ENCODE measurements at regions not wholly inside any gene's neighbourhood (a gene's known extent, or its start where the extent isn't known, plus 50 kb on each side); places are given as distances from the start of the nearest gene placed in this dataset.

DNA sequence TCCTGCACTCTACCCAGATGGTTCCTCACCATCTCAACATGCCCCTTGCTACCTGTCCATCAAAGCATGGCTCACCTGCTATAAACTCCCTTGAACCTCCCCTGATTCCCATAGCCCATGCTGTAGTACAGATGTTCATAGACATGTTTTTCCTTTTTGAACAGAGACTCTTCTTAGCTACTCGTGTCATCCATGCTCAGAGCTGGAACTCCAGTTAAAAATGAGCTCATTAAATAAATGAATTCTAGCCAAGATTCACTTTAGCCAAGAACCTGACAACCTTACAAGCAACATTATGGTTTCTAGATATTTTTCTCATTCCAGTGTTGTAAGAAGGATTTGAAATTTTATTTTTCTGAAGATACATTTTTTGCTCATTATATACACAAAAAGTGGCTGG lies 65.0 kb downstream of the SCG2 start:
- Histone ChIP-seq H3K4me3 (IDR thresholded peaks at IDR 0.05; ENCODE audit: insufficient read depth, low read depth, low read length) (no peak overlapping the region), H3K4me2 (no peak overlapping the region), H3K79me2 (ENCODE audit: insufficient read depth, low read depth) (no peaks in the 10 kb centered on the region), H3K36me3 (ENCODE audit: insufficient read depth) (no peaks in the 10 kb centered on the region), H3K9ac (no peak overlapping the region), H3K27me3 (ENCODE audit: insufficient read depth, low read depth) (no peaks in the 10 kb centered on the region), H3K4me1 (ENCODE audit: low read depth, poor library complexity, severe bottlenecking) (peaks cover 5% of the 10 kb centered on the region), H2AFZ (ENCODE audit: low read depth) (no peak overlapping the region), H3K27ac (no peak overlapping the region), H4K20me1 (ENCODE audit: insufficient read depth) (no peaks in the 10 kb centered on the region)
- TF ChIP-seq, protein P1, sequence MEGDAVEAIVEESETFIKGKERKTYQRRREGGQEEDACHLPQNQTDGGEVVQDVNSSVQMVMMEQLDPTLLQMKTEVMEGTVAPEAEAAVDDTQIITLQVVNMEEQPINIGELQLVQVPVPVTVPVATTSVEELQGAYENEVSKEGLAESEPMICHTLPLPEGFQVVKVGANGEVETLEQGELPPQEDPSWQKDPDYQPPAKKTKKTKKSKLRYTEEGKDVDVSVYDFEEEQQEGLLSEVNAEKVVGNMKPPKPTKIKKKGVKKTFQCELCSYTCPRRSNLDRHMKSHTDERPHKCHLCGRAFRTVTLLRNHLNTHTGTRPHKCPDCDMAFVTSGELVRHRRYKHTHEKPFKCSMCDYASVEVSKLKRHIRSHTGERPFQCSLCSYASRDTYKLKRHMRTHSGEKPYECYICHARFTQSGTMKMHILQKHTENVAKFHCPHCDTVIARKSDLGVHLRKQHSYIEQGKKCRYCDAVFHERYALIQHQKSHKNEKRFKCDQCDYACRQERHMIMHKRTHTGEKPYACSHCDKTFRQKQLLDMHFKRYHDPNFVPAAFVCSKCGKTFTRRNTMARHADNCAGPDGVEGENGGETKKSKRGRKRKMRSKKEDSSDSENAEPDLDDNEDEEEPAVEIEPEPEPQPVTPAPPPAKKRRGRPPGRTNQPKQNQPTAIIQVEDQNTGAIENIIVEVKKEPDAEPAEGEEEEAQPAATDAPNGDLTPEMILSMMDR (conservative IDR thresholded peaks at IDR 0.05; ENCODE audit: low read depth, low read length), result no peak

DNA sequence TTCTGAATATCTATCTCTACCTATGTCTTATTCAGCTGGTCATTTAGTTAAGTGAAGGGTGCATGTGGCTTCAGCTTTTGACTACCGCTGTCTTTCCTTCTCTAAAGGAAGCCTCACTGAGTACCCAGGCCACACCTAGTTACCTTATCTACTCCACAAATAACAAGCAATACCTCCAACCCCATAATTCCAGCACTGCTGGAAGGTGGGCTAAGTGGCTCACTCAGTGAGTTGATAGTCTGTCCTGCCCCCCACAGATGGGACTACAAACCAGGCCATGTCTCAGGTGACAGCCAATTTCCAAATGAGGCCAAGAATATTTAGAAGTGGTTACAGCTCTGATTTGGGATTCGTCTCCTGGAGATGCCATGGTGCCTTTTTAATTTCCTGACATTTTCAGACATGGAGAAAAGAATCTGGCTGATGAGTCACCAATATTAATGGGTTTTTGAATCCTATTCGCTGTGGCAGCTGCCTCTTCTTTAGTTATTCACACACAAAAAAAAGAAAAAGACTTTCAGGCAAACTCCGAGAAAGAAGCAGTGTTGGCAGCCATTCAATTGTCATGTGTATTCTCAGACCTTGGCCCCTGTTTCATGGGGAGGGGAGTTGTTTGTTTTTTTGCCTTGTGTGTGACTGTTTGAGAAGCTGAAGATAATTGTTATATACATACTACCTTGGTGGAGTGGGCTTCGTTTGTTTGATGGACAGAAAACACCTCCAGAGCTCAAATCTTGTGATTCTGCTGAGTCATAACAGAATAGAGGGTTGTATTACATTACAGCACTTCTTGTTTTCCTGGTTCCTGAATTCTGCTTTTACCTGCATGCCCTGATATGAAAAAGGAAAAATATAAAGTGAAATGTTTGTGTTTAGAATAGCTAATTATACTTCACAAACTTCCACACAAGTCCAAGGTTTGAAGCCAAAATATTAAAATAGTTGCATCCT lies 64.2 kb downstream of the SCG2 start:
- H2AFZ ChIP-seq (ENCODE audit: low read depth), result no peak overlapping the region
- no peak overlapping the region for H3K9ac ChIP-seq
- no peak overlapping the region for H3K4me2 ChIP-seq
- peaks cover 5% of the 10 kb centered on the region for H3K4me1 ChIP-seq (ENCODE audit: low read depth, poor library complexity, severe bottlenecking)
- no peak overlapping the region for H3K4me3 ChIP-seq (IDR thresholded peaks at IDR 0.05; ENCODE audit: insufficient read depth, low read depth, low read length)
- no peaks in the 10 kb centered on the region for H3K36me3 ChIP-seq (ENCODE audit: insufficient read depth)
- no peaks in the 10 kb centered on the region for H3K27me3 ChIP-seq (ENCODE audit: insufficient read depth, low read depth)
- H3K27ac ChIP-seq, result no peak overlapping the region
- TF ChIP-seq, protein P1 (conservative IDR thresholded peaks at IDR 0.05; ENCODE audit: low read depth, low read length), result no peak
- no peaks in the 10 kb centered on the region for H4K20me1 ChIP-seq (ENCODE audit: insufficient read depth)
- H3K79me2 ChIP-seq (ENCODE audit: insufficient read depth, low read depth), result no peaks in the 10 kb centered on the region

DNA sequence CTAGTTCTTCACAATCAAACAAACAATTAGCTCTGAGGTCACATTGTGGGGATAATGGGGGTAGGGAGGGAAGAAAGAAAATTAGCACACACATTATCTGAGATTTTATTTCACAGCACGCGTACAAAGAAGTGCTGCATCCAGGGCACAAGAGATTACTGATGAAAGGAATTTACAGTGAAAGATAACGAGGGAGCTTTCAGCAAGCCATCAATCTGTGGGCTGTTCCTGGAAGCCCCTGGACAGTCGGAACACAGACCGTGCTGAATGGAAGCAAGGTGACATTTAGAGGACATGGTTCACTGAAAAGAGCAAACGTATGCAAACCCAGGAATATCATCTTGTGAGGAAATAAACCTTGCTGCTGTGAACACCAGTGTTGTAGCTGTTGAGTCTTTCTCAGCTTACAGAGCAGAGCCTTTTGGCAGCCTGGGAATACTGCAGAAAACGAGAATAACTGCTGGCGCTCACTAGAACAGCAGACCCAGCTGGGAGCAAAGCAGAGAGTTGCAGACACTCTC lies 63.2 kb downstream of the SCG2 start:
- H3K4me1 ChIP-seq (ENCODE audit: low read depth, poor library complexity, severe bottlenecking), result peaks cover 5% of the 10 kb centered on the region
- no peaks in the 10 kb centered on the region for H3K27me3 ChIP-seq (ENCODE audit: insufficient read depth, low read depth)
- H3K79me2 ChIP-seq (ENCODE audit: insufficient read depth, low read depth), result no peaks in the 10 kb centered on the region
- no peak overlapping the region for H2AFZ ChIP-seq (ENCODE audit: low read depth)
- no peak overlapping the region for H3K27ac ChIP-seq
- TF ChIP-seq, protein P1 (conservative IDR thresholded peaks at IDR 0.05; ENCODE audit: low read depth, low read length), result no peak
- H3K4me2 ChIP-seq, result no peak overlapping the region
- no peak overlapping the region for H3K9ac ChIP-seq
- H3K4me3 ChIP-seq (IDR thresholded peaks at IDR 0.05; ENCODE audit: insufficient read depth, low read depth, low read length), result no peak overlapping the region
- H4K20me1 ChIP-seq (ENCODE audit: insufficient read depth), result no peaks in the 10 kb centered on the region
- H3K36me3 ChIP-seq (ENCODE audit: insufficient read depth), result no peaks in the 10 kb centered on the region

DNA sequence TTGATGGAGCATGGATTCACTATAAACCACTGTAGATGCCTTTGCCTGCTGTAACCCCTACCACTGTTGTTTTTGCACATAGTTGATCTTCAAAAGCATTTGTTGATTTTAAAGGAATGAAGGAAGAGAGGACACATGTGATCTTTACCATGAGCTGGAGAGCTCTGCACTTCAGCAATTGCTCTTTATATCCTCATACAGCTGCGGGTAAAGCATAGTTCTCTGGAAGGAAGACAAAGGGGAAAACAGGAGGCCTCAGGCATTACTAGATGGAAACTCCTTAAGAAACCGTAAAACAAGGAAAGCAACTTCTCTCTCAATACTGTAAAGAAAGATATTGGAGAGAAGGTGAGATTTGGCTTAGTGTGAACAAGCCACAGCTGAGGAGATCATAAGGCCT lies 60.6 kb downstream of the SCG2 start:
- Histone ChIP-seq H3K27ac (no peak overlapping the region), H2AFZ (ENCODE audit: low read depth) (no peak overlapping the region), H3K4me1 (ENCODE audit: low read depth, poor library complexity, severe bottlenecking) (peaks cover 5% of the 10 kb centered on the region), H3K79me2 (ENCODE audit: insufficient read depth, low read depth) (no peaks in the 10 kb centered on the region), H3K27me3 (ENCODE audit: insufficient read depth, low read depth) (no peaks in the 10 kb centered on the region), H3K9ac (no peak overlapping the region), H3K36me3 (ENCODE audit: insufficient read depth) (no peaks in the 10 kb centered on the region), H4K20me1 (ENCODE audit: insufficient read depth) (no peaks in the 10 kb centered on the region), H3K4me2 (no peak overlapping the region), H3K4me3 (IDR thresholded peaks at IDR 0.05; ENCODE audit: insufficient read depth, low read depth, low read length) (no peak overlapping the region)
- TF ChIP-seq, protein P1 (conservative IDR thresholded peaks at IDR 0.05; ENCODE audit: low read depth, low read length), result no peak

All from KMS-11 (cell line).